ENCODE measurements at regions not wholly inside any gene's neighbourhood (a gene's known extent, or its start where the extent isn't known, plus 50 kb on each side); places are given as distances from the start of the nearest gene placed in this dataset.

DNA sequence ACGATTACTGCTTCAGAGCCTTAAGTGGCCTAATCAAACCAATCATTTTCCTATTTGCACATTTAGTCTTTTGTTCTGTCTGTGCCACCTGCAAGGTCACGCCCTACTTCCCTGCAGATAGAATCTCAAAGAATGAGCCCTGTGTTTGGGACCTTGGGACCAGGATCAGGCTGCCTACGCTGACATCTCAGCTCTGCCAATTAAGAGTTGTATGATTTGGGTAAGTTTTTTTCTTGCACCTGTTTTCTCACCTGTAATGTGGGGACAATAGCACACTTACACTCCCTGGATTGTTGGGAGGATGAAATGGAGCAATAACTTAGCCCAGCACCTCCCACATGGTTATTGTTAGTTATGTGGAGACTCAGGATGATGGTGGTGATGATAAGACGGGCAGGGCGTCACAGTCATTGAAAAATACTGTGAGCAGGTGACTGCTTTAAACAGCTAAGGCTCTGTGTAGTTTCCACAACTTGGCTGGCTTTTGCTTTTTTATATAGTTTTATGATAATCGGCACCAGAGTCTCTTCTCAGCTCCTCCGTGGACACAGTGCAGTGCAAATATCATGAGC lies 155.0 kb downstream of the ADAMTS15 start:
- no peak for TF ChIP-seq CTCF (IDR thresholded peaks at IDR 0.05)
- H3K36me3 ChIP-seq (ENCODE audit: low read depth, missing control alignments), result no peaks in the 10 kb centered on the region
- intact Hi-C loops (cut with DNase I; ENCODE audit: low total_unique reads), result loop anchor here (10.0 kb wide), 1 partner anchor 79 kb away; no protein-coding TSS in a partner anchor
- no peak overlapping the region for H3K4me3 ChIP-seq
- H3K27ac ChIP-seq, result no peak overlapping the region
- H3K27me3 ChIP-seq, result no peaks in the 10 kb centered on the region
- peaks cover 5% of the 10 kb centered on the region for H3K4me1 ChIP-seq
- H3K9me3 ChIP-seq, result no peaks in the 10 kb centered on the region
- no peak for DNase-seq
- 72% methylated on average over 7 of the region's 7 CpGs for WGBS, 2 donors

GRCh38 chr11:130604606-130605005 lies 156.2 kb downstream of the ADAMTS15 start:
- Histone ChIP-seq H3K36me3 (ENCODE audit: low read depth, missing control alignments) (no peaks in the 10 kb centered on the region), H3K4me1 (peaks cover 10% of the 10 kb centered on the region), H3K27me3 (no peaks in the 10 kb centered on the region), H3K9me3 (no peaks in the 10 kb centered on the region), H3K4me3 (no peak overlapping the region), H3K27ac (no peak overlapping the region)
- TF ChIP-seq POLR2A (IDR thresholded peaks at IDR 0.05) (no peak), CTCF (IDR thresholded peaks at IDR 0.05) (no peak)
- intact Hi-C loops (cut with DNase I; ENCODE audit: low total_unique reads), result loop anchor here (10.0 kb wide), 1 partner anchor 80 kb away; no protein-coding TSS in a partner anchor
- no peak for DNase-seq
- 64 to 83% methylated on average over 1 of the region's 1 CpG for WGBS, 2 donors

DNA sequence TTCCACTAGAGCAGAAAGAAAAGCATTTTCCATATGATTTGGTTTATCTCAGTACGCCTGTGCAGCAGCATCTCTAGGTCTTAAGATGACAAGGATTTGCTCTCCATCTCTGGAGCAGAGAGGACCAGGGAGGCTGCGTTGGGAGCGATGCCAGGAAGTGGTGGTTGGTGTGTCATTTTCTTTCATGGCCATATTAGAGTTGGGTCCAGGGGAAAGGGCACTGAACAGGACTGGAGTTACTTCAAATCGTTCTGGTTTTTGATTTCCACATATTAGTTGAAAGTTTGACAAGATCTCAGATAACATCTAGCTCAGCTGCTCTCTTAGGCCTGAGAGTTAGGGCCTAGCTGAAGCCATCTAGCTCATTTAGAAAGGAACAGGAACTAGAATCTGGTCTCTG lies 157.7 kb downstream of the ADAMTS15 start:
- Histone ChIP-seq H3K4me1 (peaks cover 11% of the 10 kb centered on the region), H3K9me3 (no peaks in the 10 kb centered on the region), H3K27ac (peak overlapping the region in 1 of 2 donors; percentile 78), H3K4me3 (no peak overlapping the region), H3K36me3 (ENCODE audit: low read depth, missing control alignments) (no peaks in the 10 kb centered on the region), H3K27me3 (no peaks in the 10 kb centered on the region)
- DNase-seq, result no peak
- TF ChIP-seq CTCF (IDR thresholded peaks at IDR 0.05), result no peak
- TF ChIP-seq POLR2A (IDR thresholded peaks at IDR 0.05), result no peak
- intact Hi-C loops (cut with DNase I; ENCODE audit: low total_unique reads), result loop anchor here (10.0 kb wide), 1 partner anchor 81 kb away; no protein-coding TSS in a partner anchor
- 84 to 89% methylated on average over 4 of the region's 4 CpGs for WGBS, 2 donors

DNA sequence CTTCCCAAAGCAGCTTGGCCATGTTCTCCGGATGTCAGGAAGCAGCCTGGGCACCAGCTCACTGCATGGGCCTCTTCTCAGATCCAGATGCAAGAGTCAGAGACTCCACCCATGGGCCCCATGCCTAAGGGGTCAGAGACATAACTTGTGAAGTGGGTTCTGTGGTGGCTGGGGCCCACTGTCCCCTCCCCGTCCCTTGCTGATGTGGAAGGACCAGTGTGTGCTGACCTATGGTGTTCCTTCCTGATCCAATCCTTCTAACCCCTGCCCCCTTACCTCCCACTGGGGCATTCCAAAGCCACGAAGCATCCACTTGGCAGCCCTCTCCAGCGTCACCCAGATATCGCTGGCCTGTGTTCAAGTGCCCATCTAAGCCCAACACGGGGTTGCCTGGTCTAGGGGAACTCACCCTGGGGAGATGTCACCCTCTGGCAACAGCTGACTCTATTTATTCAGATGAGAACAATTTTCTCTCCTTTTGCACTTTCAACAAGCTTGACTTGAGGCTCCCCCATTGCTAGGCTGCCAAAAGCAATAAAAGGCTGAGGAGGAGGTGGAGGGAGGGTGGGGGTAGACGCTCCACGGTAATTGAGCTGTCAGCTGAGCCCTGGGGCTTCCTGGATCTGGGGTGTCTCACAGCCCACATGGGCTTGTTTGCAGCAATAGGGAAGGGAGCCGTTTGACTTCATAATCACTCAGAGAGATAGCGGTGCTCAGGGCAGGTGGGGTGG lies 158.5 kb downstream of the ADAMTS15 start:
- H3K36me3 ChIP-seq (ENCODE audit: low read depth, missing control alignments), result no peaks in the 10 kb centered on the region
- peaks cover 10% of the 10 kb centered on the region for H3K4me1 ChIP-seq
- no peaks in the 10 kb centered on the region for H3K27me3 ChIP-seq
- peak overlapping the region in 1 of 2 donors; percentile 78 for H3K27ac ChIP-seq
- intact Hi-C loops (cut with DNase I; ENCODE audit: low total_unique reads), result loop anchor here (10.0 kb wide), 1 partner anchor 82 kb away; no protein-coding TSS in a partner anchor
- WGBS, 2 donors, result 53 to 58% methylated on average over 10 of the region's 10 CpGs
- no peak for TF ChIP-seq CTCF (IDR thresholded peaks at IDR 0.05)
- TF ChIP-seq POLR2A (IDR thresholded peaks at IDR 0.05), result no peak
- H3K4me3 ChIP-seq, result no peak overlapping the region
- peak; percentile 61 for DNase-seq
- H3K9me3 ChIP-seq, result no peaks in the 10 kb centered on the region
